Keratinocyte (primary cell): ENCODE measurements at regions not wholly inside any gene's neighbourhood (a gene's known extent, or its start where the extent isn't known, plus 50 kb on each side); places are given as distances from the start of the nearest gene placed in this dataset.

Experiments used
- DNase-seq: peaks from one replicate; pipeline ENCODE4 v3.0.0-alpha.2; 2011; ENCODE audit warnings: low read depth, missing footprints, low spot score
- FAIRE-seq: peaks from 2 replicates; lab custom pipeline; 2011; peaks lifted over from hg19 to GRCh38; lab: Jason Lieb, UNC
- H2AFZ ChIP-seq: 2 replicates; pipeline ENCODE4 v1.6.0; 2012; ENCODE audit warnings: low read length, control low read depth, inconsistent platforms; ENCODE audit not compliant: control insufficient read depth
- H3K27ac ChIP-seq: 2 replicates; pipeline ENCODE4 v1.5.1; 2011; ENCODE audit warnings: low read length; ENCODE audit not compliant: control insufficient read depth, insufficient read depth
- H3K27me3 ChIP-seq: 3 replicates; pipeline ENCODE4 v1.6.0; 2011; ENCODE audit warnings: low read length; ENCODE audit not compliant: control insufficient read depth, insufficient read depth; ENCODE audit errors: extremely low read depth
- H3K36me3 ChIP-seq, 2 experiments: 2 replicates in 1 of 2; 3 replicates in 1 of 2; pipeline ENCODE4 v1.5.1; 2011; ENCODE audit warnings: low read length in 2 of 2, mild to moderate bottlenecking in 1 of 2; ENCODE audit not compliant: control insufficient read depth in 2 of 2, insufficient read depth in 2 of 2; ENCODE audit errors: extremely low read depth in 1 of 2
- H3K4me1 ChIP-seq: 3 replicates; pipeline ENCODE4 v1.5.1; 2011; ENCODE audit warnings: low read length; ENCODE audit not compliant: control insufficient read depth, insufficient read depth; ENCODE audit errors: extremely low read depth
- H3K4me2 ChIP-seq: 3 replicates; pipeline ENCODE4 v1.6.0; 2011; ENCODE audit warnings: low read depth, low read length; ENCODE audit not compliant: control insufficient read depth, insufficient read depth; ENCODE audit errors: extremely low read depth
- H3K4me3 ChIP-seq, 3 experiments: fragments of 200-600 bp in 1 of 3; sonication (generic) in 1 of 3; 2 replicates in 2 of 3; 3 replicates in 1 of 3; pipeline ENCODE4 v1.5.1; 2011 to 2016; ENCODE audit warnings: low read length in 3 of 3, mild to moderate bottlenecking in 3 of 3, control low read depth in 2 of 3, inconsistent platforms in 1 of 3, low read depth in 1 of 3, mixed read lengths in 1 of 3, mixed run types in 1 of 3, moderate library complexity in 1 of 3; ENCODE audit not compliant: control insufficient read depth in 2 of 3, insufficient read depth in 2 of 3; ENCODE audit errors: extremely low read depth in 1 of 3
- H3K79me2 ChIP-seq: 2 replicates; pipeline ENCODE4 v1.6.0; 2012; ENCODE audit warnings: low read length; ENCODE audit not compliant: control insufficient read depth, insufficient read depth
- H3K9ac ChIP-seq: 3 replicates; pipeline ENCODE4 v1.6.0; 2011; ENCODE audit warnings: low read length; ENCODE audit not compliant: control insufficient read depth, insufficient read depth; ENCODE audit errors: extremely low read depth
- H3K9me1 ChIP-seq: 3 replicates; pipeline ENCODE4 v1.6.0; 2011; ENCODE audit warnings: low read length; ENCODE audit not compliant: control insufficient read depth, insufficient read depth; ENCODE audit errors: extremely low read depth
- H3K9me3 ChIP-seq: 2 replicates; pipeline ENCODE4 v1.5.1; 2012; ENCODE audit warnings: low read depth, low read length; ENCODE audit not compliant: control insufficient read depth
- H4K20me1 ChIP-seq: 3 replicates; pipeline ENCODE4 v1.6.0; 2011; ENCODE audit warnings: low read length; ENCODE audit not compliant: control insufficient read depth, insufficient read depth; ENCODE audit errors: extremely low read depth
- EZH2 ChIP-seq: IDR thresholded peaks from one replicate; pipeline ENCODE4 v1.6.1; 2012; ENCODE audit warnings: inconsistent platforms, mild to moderate bottlenecking, low read length, moderate library complexity
- dilution Hi-C: fragments of 300-500 bp; cut with MboI; formaldehyde crosslinking; loops from one replicate; pipeline ENCODE4 v1.7.0; 2020; ENCODE audit warnings: low sequenced_read_pairs; ENCODE audit not compliant: extremely low pct_ligation_motif_present
- TF ChIP-seq, protein P1 (sequence below), 3 experiments: IDR thresholded peaks in 1 of 3; conservative IDR thresholded peaks in 1 of 3; optimal IDR thresholded peaks in 1 of 3; 2 replicates in 2 of 3; 3 replicates in 1 of 3; pipeline versions ENCODE3 to v1.5.1; 2011; ENCODE audit warnings: low read length in 3 of 3, mild to moderate bottlenecking in 3 of 3, moderate library complexity in 2 of 3, control low read depth in 1 of 3, inconsistent platforms in 1 of 3; ENCODE audit not compliant: insufficient read depth in 2 of 3; ENCODE audit errors: extremely low read depth in 1 of 3

GRCh38 chr1:209046935-209047334 is 536.6 kb upstream of the CAMK1G start:
- no peaks in the 10 kb centered on the region for H3K36me3 ChIP-seq
- no peaks in the 10 kb centered on the region for H3K79me2 ChIP-seq
- no peak overlapping the region for H2AFZ ChIP-seq
- no peaks in the 10 kb centered on the region for H4K20me1 ChIP-seq
- H3K27me3 ChIP-seq: no peaks in the 10 kb centered on the region
- no peak overlapping the region for H3K9ac ChIP-seq
- FAIRE-seq (no peak), DNase-seq (no peak)
- H3K9me1 ChIP-seq: no peaks in the 10 kb centered on the region
- TF ChIP-seq, protein P1, sequence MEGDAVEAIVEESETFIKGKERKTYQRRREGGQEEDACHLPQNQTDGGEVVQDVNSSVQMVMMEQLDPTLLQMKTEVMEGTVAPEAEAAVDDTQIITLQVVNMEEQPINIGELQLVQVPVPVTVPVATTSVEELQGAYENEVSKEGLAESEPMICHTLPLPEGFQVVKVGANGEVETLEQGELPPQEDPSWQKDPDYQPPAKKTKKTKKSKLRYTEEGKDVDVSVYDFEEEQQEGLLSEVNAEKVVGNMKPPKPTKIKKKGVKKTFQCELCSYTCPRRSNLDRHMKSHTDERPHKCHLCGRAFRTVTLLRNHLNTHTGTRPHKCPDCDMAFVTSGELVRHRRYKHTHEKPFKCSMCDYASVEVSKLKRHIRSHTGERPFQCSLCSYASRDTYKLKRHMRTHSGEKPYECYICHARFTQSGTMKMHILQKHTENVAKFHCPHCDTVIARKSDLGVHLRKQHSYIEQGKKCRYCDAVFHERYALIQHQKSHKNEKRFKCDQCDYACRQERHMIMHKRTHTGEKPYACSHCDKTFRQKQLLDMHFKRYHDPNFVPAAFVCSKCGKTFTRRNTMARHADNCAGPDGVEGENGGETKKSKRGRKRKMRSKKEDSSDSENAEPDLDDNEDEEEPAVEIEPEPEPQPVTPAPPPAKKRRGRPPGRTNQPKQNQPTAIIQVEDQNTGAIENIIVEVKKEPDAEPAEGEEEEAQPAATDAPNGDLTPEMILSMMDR (optimal IDR thresholded peaks at IDR 0.05 in 1 of 3, IDR thresholded peaks at IDR 0.05 in 1 of 3, conservative IDR thresholded peaks at IDR 0.05 in 1 of 3; ENCODE audit: extremely low read depth in 1 of 3, insufficient read depth in 2 of 3, low read length in 3 of 3): no peak
- no peak for TF ChIP-seq EZH2
- dilution Hi-C loops: no loop called here
- H3K4me2 ChIP-seq: no peak overlapping the region
- H3K4me1 ChIP-seq: peaks cover 50% of the 10 kb centered on the region
- no peak overlapping the region for H3K27ac ChIP-seq
- H3K9me3 ChIP-seq: no peaks in the 10 kb centered on the region
- H3K4me3 ChIP-seq: no peak overlapping the region

DNA sequence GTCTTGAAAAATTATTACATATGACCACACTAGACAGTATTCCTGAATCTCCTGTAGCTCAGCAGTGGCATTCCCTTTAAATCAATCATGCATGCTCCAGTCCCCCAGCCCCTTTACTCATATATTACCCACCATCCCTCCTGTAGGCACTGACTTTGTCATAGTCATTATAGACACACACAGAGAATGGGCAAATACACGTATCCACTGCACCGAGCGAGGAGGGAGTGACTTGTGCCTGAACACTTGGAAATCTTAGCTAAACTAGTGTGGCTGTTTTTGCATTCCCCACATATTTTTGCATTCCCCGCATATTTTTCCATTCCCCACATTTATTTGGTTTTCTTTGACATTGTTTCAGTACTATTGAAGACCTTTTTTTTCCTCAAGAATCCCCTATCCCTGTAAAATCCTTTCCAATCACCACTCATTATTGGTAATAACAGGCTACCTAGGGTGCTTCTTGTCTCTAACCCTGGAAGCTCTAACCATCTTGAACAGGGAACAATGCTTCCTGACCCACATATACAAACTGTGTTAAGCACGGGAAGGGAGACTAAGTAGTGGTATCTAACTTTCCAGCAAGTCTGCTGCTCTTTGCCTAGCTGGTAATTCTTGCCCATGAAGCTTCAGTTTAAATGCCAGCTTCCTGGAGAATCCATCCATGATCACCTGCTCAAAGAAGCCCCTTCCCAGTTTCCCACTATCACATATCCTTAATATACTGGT is 534.4 kb upstream of the CAMK1G start:
- Histone ChIP-seq H3K4me2 (no peak overlapping the region), H3K4me3 (no peak overlapping the region), H3K27me3 (no peaks in the 10 kb centered on the region), H3K9ac (no peak overlapping the region), H3K4me1 (peaks cover 51% of the 10 kb centered on the region), H2AFZ (no peak overlapping the region), H3K79me2 (no peaks in the 10 kb centered on the region), H3K9me3 (no peaks in the 10 kb centered on the region), H3K9me1 (no peaks in the 10 kb centered on the region), H3K36me3 (no peaks in the 10 kb centered on the region), H3K27ac (no peak overlapping the region), H4K20me1 (no peaks in the 10 kb centered on the region)
- DNase-seq (no peak), FAIRE-seq (peak; percentile 23)
- dilution Hi-C loops: no loop called here
- TF ChIP-seq, protein P1 (optimal IDR thresholded peaks at IDR 0.05 in 1 of 3, IDR thresholded peaks at IDR 0.05 in 1 of 3, conservative IDR thresholded peaks at IDR 0.05 in 1 of 3; ENCODE audit: extremely low read depth in 1 of 3, insufficient read depth in 2 of 3, low read length in 3 of 3): no peak
- TF ChIP-seq EZH2: no peak
